ENCODE measurements at regions not wholly inside any gene's neighbourhood (a gene's known extent, or its start where the extent isn't known, plus 50 kb on each side); places are given as distances from the start of the nearest gene placed in this dataset.

DNA sequence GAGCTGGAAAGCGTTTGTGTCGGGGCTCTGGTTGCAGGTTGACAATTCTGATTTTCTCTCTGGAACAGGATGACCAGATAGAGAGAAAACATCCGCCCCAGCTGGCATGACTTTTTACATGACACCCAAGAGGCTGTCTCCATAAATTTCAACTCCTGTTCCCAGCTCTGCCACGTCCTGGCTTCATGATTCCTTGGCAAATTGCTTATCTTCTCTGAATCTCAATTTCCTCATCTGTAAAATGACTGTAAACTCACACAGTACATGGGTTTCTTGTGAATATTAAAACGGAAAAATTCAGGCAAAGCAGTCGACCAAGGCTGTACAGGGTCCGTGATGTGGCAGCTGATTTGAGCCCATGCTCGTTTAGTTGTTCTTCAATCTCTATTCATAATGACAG, 572.7 kb downstream of the AJAP1 start:
- Histone ChIP-seq H3K9me3 (ENCODE audit: low read length) (0 out of 2 replicates have a peak, but pooled peaks cover 5% of the 10 kb centered on the region), H3K9me2 (replicated peaks; ENCODE audit: low read length) (no peaks in the 10 kb centered on the region), H3K9ac (ENCODE audit: low read length) (no peak overlapping the region), H3K4me2 (ENCODE audit: low read length) (no peak overlapping the region), H3K27ac (ENCODE audit: low read length) (no peak overlapping the region), H3K4me1 (ENCODE audit: insufficient read depth, low read length) (no peaks in the 10 kb centered on the region), H3K4me3 (ENCODE audit: low read length) (no peak overlapping the region), H3K27me3 (ENCODE audit: low read length) (peaks cover 23% of the 10 kb centered on the region), H2AFZ (ENCODE audit: low read length) (no peak overlapping the region), H3K36me3 (ENCODE audit: low read depth, low read length) (no peaks in the 10 kb centered on the region), H3K79me2 (ENCODE audit: low read length) (no peaks in the 10 kb centered on the region), H4K20me1 (ENCODE audit: low read length) (no peaks in the 10 kb centered on the region), H3F3A (ENCODE audit: low read length, unreplicated experiment) (no peaks in the 10 kb centered on the region)
- no peak for DNase-seq
- BruUV-seq (replicated peaks), result no TSS peak
- intact Hi-C loops (cut with micrococcal nuclease), result no loop called here
- ChIA-PET POLR2A (ENCODE audit: unreplicated experiment) (no interaction called here), CTCF (no interaction called here)
- TF ChIP-seq EZH2phosphoT487 (IDR thresholded peaks at IDR 0.05; ENCODE audit: borderline replicate concordance, low read length) (no peak), EZH2 (IDR thresholded peaks at IDR 0.05; ENCODE audit: low read length, unreplicated experiment) (no peak)
- TF ChIP-seq, protein P1, sequence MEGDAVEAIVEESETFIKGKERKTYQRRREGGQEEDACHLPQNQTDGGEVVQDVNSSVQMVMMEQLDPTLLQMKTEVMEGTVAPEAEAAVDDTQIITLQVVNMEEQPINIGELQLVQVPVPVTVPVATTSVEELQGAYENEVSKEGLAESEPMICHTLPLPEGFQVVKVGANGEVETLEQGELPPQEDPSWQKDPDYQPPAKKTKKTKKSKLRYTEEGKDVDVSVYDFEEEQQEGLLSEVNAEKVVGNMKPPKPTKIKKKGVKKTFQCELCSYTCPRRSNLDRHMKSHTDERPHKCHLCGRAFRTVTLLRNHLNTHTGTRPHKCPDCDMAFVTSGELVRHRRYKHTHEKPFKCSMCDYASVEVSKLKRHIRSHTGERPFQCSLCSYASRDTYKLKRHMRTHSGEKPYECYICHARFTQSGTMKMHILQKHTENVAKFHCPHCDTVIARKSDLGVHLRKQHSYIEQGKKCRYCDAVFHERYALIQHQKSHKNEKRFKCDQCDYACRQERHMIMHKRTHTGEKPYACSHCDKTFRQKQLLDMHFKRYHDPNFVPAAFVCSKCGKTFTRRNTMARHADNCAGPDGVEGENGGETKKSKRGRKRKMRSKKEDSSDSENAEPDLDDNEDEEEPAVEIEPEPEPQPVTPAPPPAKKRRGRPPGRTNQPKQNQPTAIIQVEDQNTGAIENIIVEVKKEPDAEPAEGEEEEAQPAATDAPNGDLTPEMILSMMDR (conservative IDR thresholded peaks at IDR 0.05; ENCODE audit: low read depth, low read length), result no peak
- ATAC-seq, result no peak

GRCh38 chr1:5225707-5226704, 571.6 kb downstream of the AJAP1 start:
- no peak overlapping the region for H3K4me2 ChIP-seq (ENCODE audit: low read length)
- no peaks in the 10 kb centered on the region for H3K36me3 ChIP-seq (ENCODE audit: low read depth, low read length)
- H3K79me2 ChIP-seq (ENCODE audit: low read length), result no peaks in the 10 kb centered on the region
- H3F3A ChIP-seq (ENCODE audit: low read length, unreplicated experiment), result no peaks in the 10 kb centered on the region
- ChIA-PET CTCF (no interaction called here), POLR2A (ENCODE audit: unreplicated experiment) (no interaction called here)
- TF ChIP-seq, protein P1 (conservative IDR thresholded peaks at IDR 0.05; ENCODE audit: low read depth, low read length), result no peak
- TF ChIP-seq EZH2 (IDR thresholded peaks at IDR 0.05; ENCODE audit: low read length, unreplicated experiment) (no peak), EZH2phosphoT487 (IDR thresholded peaks at IDR 0.05; ENCODE audit: borderline replicate concordance, low read length) (no peak)
- DNase-seq, result no peak
- no peaks in the 10 kb centered on the region for H4K20me1 ChIP-seq (ENCODE audit: low read length)
- no peak overlapping the region for H3K9ac ChIP-seq (ENCODE audit: low read length)
- no peak overlapping the region for H2AFZ ChIP-seq (ENCODE audit: low read length)
- H3K27me3 ChIP-seq (ENCODE audit: low read length), result peaks cover 23% of the 10 kb centered on the region
- no peaks in the 10 kb centered on the region for H3K9me2 ChIP-seq (replicated peaks; ENCODE audit: low read length)
- ATAC-seq, result no peak
- no peaks in the 10 kb centered on the region for H3K4me1 ChIP-seq (ENCODE audit: insufficient read depth, low read length)
- 0 out of 2 replicates have a peak, but pooled peaks cover 5% of the 10 kb centered on the region for H3K9me3 ChIP-seq (ENCODE audit: low read length)
- no TSS peak for BruUV-seq (replicated peaks)
- no peak overlapping the region for H3K27ac ChIP-seq (ENCODE audit: low read length)
- intact Hi-C loops (cut with micrococcal nuclease), result no loop called here
- H3K4me3 ChIP-seq (ENCODE audit: low read length), result no peak overlapping the region

GRCh38 chr1:5223206-5223605, 568.8 kb downstream of the AJAP1 start:
- BruUV-seq (replicated peaks), result no TSS peak
- Histone ChIP-seq H3K9me3 (ENCODE audit: low read length) (peaks cover 18% of the 10 kb centered on the region; the same call in 1 of the 2 replicates), H3F3A (ENCODE audit: low read length, unreplicated experiment) (no peaks in the 10 kb centered on the region), H3K9ac (ENCODE audit: low read length) (no peak overlapping the region), H3K36me3 (ENCODE audit: low read depth, low read length) (no peaks in the 10 kb centered on the region), H3K4me1 (ENCODE audit: insufficient read depth, low read length) (no peaks in the 10 kb centered on the region), H3K27me3 (ENCODE audit: low read length) (peaks cover 20% of the 10 kb centered on the region), H3K9me2 (replicated peaks; ENCODE audit: low read length) (no peaks in the 10 kb centered on the region), H4K20me1 (ENCODE audit: low read length) (no peaks in the 10 kb centered on the region), H3K27ac (ENCODE audit: low read length) (no peak overlapping the region), H2AFZ (ENCODE audit: low read length) (no peak overlapping the region), H3K4me3 (ENCODE audit: low read length) (no peak overlapping the region), H3K79me2 (ENCODE audit: low read length) (no peaks in the 10 kb centered on the region), H3K4me2 (ENCODE audit: low read length) (no peak overlapping the region)
- CTCF ChIA-PET, result no interaction called here
- TF ChIP-seq EZH2 (IDR thresholded peaks at IDR 0.05; ENCODE audit: low read length, unreplicated experiment), result no peak
- TF ChIP-seq, protein P1 (conservative IDR thresholded peaks at IDR 0.05; ENCODE audit: low read depth, low read length), result no peak
- no peak for TF ChIP-seq EZH2phosphoT487 (IDR thresholded peaks at IDR 0.05; ENCODE audit: borderline replicate concordance, low read length)
- intact Hi-C loops (cut with micrococcal nuclease), result no loop called here
- DNase-seq, result no peak
- ATAC-seq, result no peak
- POLR2A ChIA-PET (ENCODE audit: unreplicated experiment), result no interaction called here
